OCI-LY7 (cell line): ENCODE measurements at regions not wholly inside any gene's neighbourhood (a gene's known extent, or its start where the extent isn't known, plus 50 kb on each side); places are given as distances from the start of the nearest gene placed in this dataset.

ENCODE experiments used
- BruUV-seq: library from RNA; stranded (reverse); fragments of 400-500 nt; replicated peaks from 2 replicates; lab custom pipeline; 2021; lab: Mats Ljungman, UMichigan
- CTCF ChIA-PET: fragments of 300-600 bp; sonication (Branson Sonifier 250); formaldehyde crosslinking; loops from one replicate; lab custom pipeline; 2022; ENCODE audit warnings: antibody characterized with exemption; ENCODE audit not compliant: unreplicated experiment; lab: Charles Lee
- POLR2A ChIA-PET: fragments of 300-600 bp; sonication (Branson Sonifier 250); formaldehyde crosslinking; loops from one replicate; lab custom pipeline; 2022; ENCODE audit warnings: antibody characterized with exemption; lab: Charles Lee
- DNase-seq: peaks from one replicate; pipeline ENCODE4 v3.0.0-alpha.2; 2015; ENCODE audit warnings: low spot score
- H2AFZ ChIP-seq: fragments of 200-600 bp; sonication (generic), shearing (Covaris generic); 2 replicates; pipeline ENCODE4 v1.6.1; 2014; ENCODE audit warnings: mild to moderate bottlenecking, antibody characterized with exemption, low read length, moderate library complexity
- H3K27ac ChIP-seq: fragments of 200-600 bp; sonication (generic); 2 replicates; pipeline ENCODE4 v1.5.1; 2014; ENCODE audit warnings: mixed run types, low read depth, mild to moderate bottlenecking, moderate library complexity, low read length, inconsistent platforms; ENCODE audit not compliant: poor library complexity, severe bottlenecking
- H3K36me3 ChIP-seq: fragments of 200-600 bp; sonication (generic); 2 replicates; pipeline ENCODE4 v1.6.1; 2014; ENCODE audit warnings: mild to moderate bottlenecking, antibody characterized with exemption, low read length, moderate library complexity, mixed read lengths; ENCODE audit not compliant: insufficient read depth
- H3K4me1 ChIP-seq: fragments of 200-600 bp; sonication (generic); 2 replicates; pipeline ENCODE4 v1.5.1; 2014; ENCODE audit warnings: mild to moderate bottlenecking, low read length; ENCODE audit not compliant: insufficient read depth, poor library complexity, severe bottlenecking
- H3K4me2 ChIP-seq: fragments of 200-600 bp; sonication (generic); 2 replicates; pipeline ENCODE4 v1.6.1; 2014; ENCODE audit warnings: mild to moderate bottlenecking, low read length
- H3K4me3 ChIP-seq: fragments of 200-600 bp; sonication (generic); 2 replicates; pipeline ENCODE4 v1.5.1; 2014; ENCODE audit warnings: mild to moderate bottlenecking, low read depth, low read length; ENCODE audit not compliant: poor library complexity, severe bottlenecking
- H3K79me2 ChIP-seq: fragments of 200-600 bp; sonication (generic); 2 replicates; pipeline ENCODE4 v1.6.1; 2016; ENCODE audit warnings: low read depth, mild to moderate bottlenecking, low read length, moderate library complexity, mixed read lengths; ENCODE audit not compliant: insufficient read depth
- H3K9me2 ChIP-seq: fragments of 200-600 bp; sonication (generic); 2 replicates; pipeline ENCODE4 v1.6.1; 2016; ENCODE audit warnings: mild to moderate bottlenecking, low read length, mixed read lengths; ENCODE audit not compliant: insufficient read depth
- H3K9me3 ChIP-seq: fragments of 200-600 bp; sonication (generic); 2 replicates; pipeline ENCODE4 v1.6.1; 2014; ENCODE audit warnings: mild to moderate bottlenecking, mixed run types, low read length, mixed read lengths
- H4K20me1 ChIP-seq: fragments of 200-600 bp; sonication (generic); 2 replicates; pipeline ENCODE4 v1.6.1; 2014; ENCODE audit warnings: mild to moderate bottlenecking, antibody characterized with exemption, low read length, moderate library complexity, mixed read lengths; ENCODE audit not compliant: insufficient read depth
- EZH2phosphoT487 ChIP-seq: fragments of 200-600 bp; sonication (generic); IDR thresholded peaks from 2 replicates; pipeline ENCODE4 v1.6.1; 2018; ENCODE audit warnings: low read depth, borderline replicate concordance, mild to moderate bottlenecking, mixed run types, antibody characterized with exemption, low read length, moderate library complexity, mixed read lengths
- intact Hi-C: fragments of 100-400 bp; cut with micrococcal nuclease; formaldehyde crosslinking; loops from one replicate; pipeline ENCODE4 v1.10.0; 2022; ENCODE audit not compliant: unreplicated experiment
- TF ChIP-seq, protein P1 (sequence below): fragments of 200-600 bp; sonication (generic); conservative IDR thresholded peaks from 2 replicates; pipeline ENCODE4 v1.5.1; 2014; ENCODE audit warnings: mild to moderate bottlenecking, antibody characterized with exemption, low read length, moderate library complexity, mixed read lengths

DNA sequence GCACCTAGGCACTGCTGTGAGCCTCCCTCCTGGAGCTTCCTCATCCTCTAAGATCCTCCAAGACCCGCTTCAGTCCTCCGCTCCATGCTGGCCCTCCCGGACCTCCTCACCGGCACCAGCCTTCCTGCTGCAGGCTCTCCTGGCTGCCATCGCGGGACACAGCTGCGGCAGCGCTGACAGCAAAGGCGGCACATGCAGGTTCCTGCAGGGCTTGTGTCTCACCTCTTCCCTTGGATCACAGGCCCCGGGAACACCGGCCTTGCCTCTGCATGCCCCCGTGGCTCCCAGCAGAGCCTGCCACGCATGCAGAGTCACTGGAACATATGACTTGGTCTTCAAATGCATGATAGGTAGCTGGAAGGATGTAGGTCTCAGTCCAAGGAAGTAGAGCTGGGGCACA lies 67.2 kb downstream of the PTGR3 start:
- ChIA-PET CTCF (no interaction called here), POLR2A (no interaction called here)
- TF ChIP-seq EZH2phosphoT487: no peak
- TF ChIP-seq, protein P1, sequence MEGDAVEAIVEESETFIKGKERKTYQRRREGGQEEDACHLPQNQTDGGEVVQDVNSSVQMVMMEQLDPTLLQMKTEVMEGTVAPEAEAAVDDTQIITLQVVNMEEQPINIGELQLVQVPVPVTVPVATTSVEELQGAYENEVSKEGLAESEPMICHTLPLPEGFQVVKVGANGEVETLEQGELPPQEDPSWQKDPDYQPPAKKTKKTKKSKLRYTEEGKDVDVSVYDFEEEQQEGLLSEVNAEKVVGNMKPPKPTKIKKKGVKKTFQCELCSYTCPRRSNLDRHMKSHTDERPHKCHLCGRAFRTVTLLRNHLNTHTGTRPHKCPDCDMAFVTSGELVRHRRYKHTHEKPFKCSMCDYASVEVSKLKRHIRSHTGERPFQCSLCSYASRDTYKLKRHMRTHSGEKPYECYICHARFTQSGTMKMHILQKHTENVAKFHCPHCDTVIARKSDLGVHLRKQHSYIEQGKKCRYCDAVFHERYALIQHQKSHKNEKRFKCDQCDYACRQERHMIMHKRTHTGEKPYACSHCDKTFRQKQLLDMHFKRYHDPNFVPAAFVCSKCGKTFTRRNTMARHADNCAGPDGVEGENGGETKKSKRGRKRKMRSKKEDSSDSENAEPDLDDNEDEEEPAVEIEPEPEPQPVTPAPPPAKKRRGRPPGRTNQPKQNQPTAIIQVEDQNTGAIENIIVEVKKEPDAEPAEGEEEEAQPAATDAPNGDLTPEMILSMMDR: no peak
- no peak overlapping the region for H3K4me2 ChIP-seq
- H2AFZ ChIP-seq: no peak overlapping the region
- H3K4me1 ChIP-seq: no peaks in the 10 kb centered on the region
- no peaks in the 10 kb centered on the region for H3K36me3 ChIP-seq
- DNase-seq: no peak
- H3K79me2 ChIP-seq: no peaks in the 10 kb centered on the region
- no peaks in the 10 kb centered on the region for H4K20me1 ChIP-seq
- H3K9me3 ChIP-seq: no peaks in the 10 kb centered on the region
- H3K27ac ChIP-seq: no peak overlapping the region
- H3K9me2 ChIP-seq: no peaks in the 10 kb centered on the region
- intact Hi-C loops: no loop called here
- BruUV-seq: no TSS peak
- no peak overlapping the region for H3K4me3 ChIP-seq

GRCh38 chr18:75141166-75141565 lies 67.8 kb downstream of the PTGR3 start:
- no peaks in the 10 kb centered on the region for H3K4me1 ChIP-seq
- DNase-seq: no peak
- intact Hi-C loops: no loop called here
- BruUV-seq: no TSS peak
- no peaks in the 10 kb centered on the region for H3K36me3 ChIP-seq
- H3K9me3 ChIP-seq: no peaks in the 10 kb centered on the region
- no peaks in the 10 kb centered on the region for H3K79me2 ChIP-seq
- H3K4me2 ChIP-seq: no peak overlapping the region
- ChIA-PET POLR2A (no interaction called here), CTCF (no interaction called here)
- no peak overlapping the region for H3K4me3 ChIP-seq
- H2AFZ ChIP-seq: no peak overlapping the region
- no peaks in the 10 kb centered on the region for H4K20me1 ChIP-seq
- no peak for TF ChIP-seq EZH2phosphoT487
- TF ChIP-seq, protein P1: no peak
- no peak overlapping the region for H3K27ac ChIP-seq
- H3K9me2 ChIP-seq: no peaks in the 10 kb centered on the region

DNA sequence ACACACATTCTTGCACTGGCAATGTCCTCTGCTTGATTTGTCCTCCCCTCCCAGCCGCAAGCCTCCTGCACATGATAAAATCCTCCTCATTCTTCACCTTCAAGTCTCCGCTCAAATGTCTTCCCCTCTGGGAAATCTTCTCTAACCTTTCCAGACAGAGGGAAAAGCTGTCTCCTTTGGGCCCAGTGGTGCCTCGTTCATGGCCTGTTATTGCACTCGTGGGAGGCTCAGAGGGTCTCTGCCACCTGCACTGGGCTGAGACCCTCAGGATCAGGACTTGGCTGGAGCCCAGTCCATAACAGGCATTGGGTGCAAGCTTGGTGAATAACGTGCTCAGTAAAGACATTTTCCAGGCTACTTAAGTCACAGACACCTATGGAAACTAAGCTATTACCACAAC lies 68.6 kb downstream of the PTGR3 start:
- POLR2A ChIA-PET: no interaction called here
- Histone ChIP-seq H3K4me2 (no peak overlapping the region), H3K9me3 (no peaks in the 10 kb centered on the region), H2AFZ (no peak overlapping the region), H3K4me3 (no peak overlapping the region), H3K79me2 (no peaks in the 10 kb centered on the region), H3K36me3 (no peaks in the 10 kb centered on the region), H3K4me1 (no peaks in the 10 kb centered on the region), H3K9me2 (no peaks in the 10 kb centered on the region), H4K20me1 (no peaks in the 10 kb centered on the region), H3K27ac (no peak overlapping the region)
- BruUV-seq: no TSS peak
- no peak for DNase-seq
- CTCF ChIA-PET: no interaction called here
- intact Hi-C loops: no loop called here
- TF ChIP-seq EZH2phosphoT487: no peak
- TF ChIP-seq, protein P1: no peak
